ENCODE measurements at regions not wholly inside any gene's neighbourhood (a gene's known extent, or its start where the extent isn't known, plus 50 kb on each side); places are given as distances from the start of the nearest gene placed in this dataset.

GRCh38 chr2:118470297-118470696 lies 377.2 kb downstream of the EN1 start:
- Histone ChIP-seq H3K36me3 (ENCODE audit: control insufficient read depth, insufficient read depth, low read length) (no peaks in the 10 kb centered on the region), H3K9me3 (ENCODE audit: control insufficient read depth, insufficient read depth, low read length) (no peaks in the 10 kb centered on the region), H3K9ac (ENCODE audit: low read depth, low read length) (no peak overlapping the region), H3K27me3 (ENCODE audit: control insufficient read depth, insufficient read depth, low read length) (no peaks in the 10 kb centered on the region), H3K4me3 (ENCODE audit: low read depth, low read length) (no peak overlapping the region), H3K4me1 (ENCODE audit: control insufficient read depth, insufficient read depth, low read length) (peaks cover 14% of the 10 kb centered on the region)

- Histone ChIP-seq H3K4me1 (ENCODE audit: control insufficient read depth, insufficient read depth, low read length) (peaks cover 4% of the 10 kb centered on the region), H3K36me3 (ENCODE audit: control insufficient read depth, insufficient read depth, low read length) (no peaks in the 10 kb centered on the region), H3K4me3 (ENCODE audit: low read depth, low read length) (no peak overlapping the region), H3K9me3 (ENCODE audit: control insufficient read depth, insufficient read depth, low read length) (no peaks in the 10 kb centered on the region), H3K9ac (ENCODE audit: low read depth, low read length) (no peak overlapping the region), H3K27me3 (ENCODE audit: control insufficient read depth, insufficient read depth, low read length) (no peaks in the 10 kb centered on the region)
These were observed 378.3 kb downstream of the EN1 start for GRCh38 chr2:118469103-118469502.

- H3K9ac ChIP-seq (ENCODE audit: low read depth, low read length), result no peak overlapping the region
- no peaks in the 10 kb centered on the region for H3K27me3 ChIP-seq (ENCODE audit: control insufficient read depth, insufficient read depth, low read length)
- no peaks in the 10 kb centered on the region for H3K9me3 ChIP-seq (ENCODE audit: control insufficient read depth, insufficient read depth, low read length)
- H3K4me1 ChIP-seq (ENCODE audit: control insufficient read depth, insufficient read depth, low read length), result no peaks in the 10 kb centered on the region
- H3K4me3 ChIP-seq (ENCODE audit: low read depth, low read length), result no peak overlapping the region
- no peaks in the 10 kb centered on the region for H3K36me3 ChIP-seq (ENCODE audit: control insufficient read depth, insufficient read depth, low read length)
These were observed 376.4 kb downstream of the INSIG2 start for GRCh38 chr2:118464546-118465265.

DNA sequence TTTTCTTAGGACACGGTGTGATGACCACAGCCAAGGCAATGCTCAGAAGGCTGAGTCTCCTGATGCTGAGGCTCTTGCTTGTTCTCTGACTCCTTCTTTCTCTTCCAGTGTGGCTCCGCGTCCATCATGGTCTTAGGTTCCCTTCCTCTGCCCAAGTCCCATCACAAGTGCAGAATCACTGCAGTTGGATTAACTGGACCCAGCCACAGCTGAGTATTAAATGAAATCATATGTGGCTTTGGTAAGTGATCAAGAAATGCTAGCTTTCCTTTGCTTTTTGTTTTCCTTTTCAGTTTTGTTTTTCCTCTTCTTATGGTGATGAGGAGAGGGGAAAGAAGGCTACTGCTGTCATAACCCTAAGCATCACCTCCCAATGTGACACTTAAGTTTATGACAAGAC lies 375.8 kb downstream of the INSIG2 start:
- Histone ChIP-seq H3K36me3 (ENCODE audit: control insufficient read depth, insufficient read depth, low read length) (no peaks in the 10 kb centered on the region), H3K9ac (ENCODE audit: low read depth, low read length) (no peak overlapping the region), H3K27me3 (ENCODE audit: control insufficient read depth, insufficient read depth, low read length) (no peaks in the 10 kb centered on the region), H3K4me1 (ENCODE audit: control insufficient read depth, insufficient read depth, low read length) (no peaks in the 10 kb centered on the region), H3K4me3 (ENCODE audit: low read depth, low read length) (no peak overlapping the region), H3K9me3 (ENCODE audit: control insufficient read depth, insufficient read depth, low read length) (no peaks in the 10 kb centered on the region)

DNA sequence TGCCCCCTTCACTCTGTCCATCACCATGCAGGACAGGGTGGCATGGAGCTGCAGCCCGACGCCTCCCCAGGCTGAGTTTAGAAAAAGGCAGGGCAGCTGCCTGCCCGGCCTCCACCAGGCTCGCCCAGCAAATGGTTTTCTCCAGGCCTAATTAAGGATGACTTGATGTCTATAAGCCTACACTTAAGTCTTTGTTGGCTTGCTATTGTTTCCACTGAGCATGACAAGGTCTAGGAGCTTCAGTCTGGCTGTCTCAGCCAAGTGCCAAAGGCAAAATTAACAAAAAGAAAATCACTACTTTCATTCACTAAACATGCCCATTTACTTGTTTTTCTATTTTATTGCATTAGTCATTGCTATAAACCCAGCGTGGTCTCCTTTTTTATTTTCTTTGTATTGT lies 372.2 kb downstream of the INSIG2 start:
- no peak overlapping the region for H3K4me3 ChIP-seq (ENCODE audit: low read depth, low read length)
- H3K36me3 ChIP-seq (ENCODE audit: control insufficient read depth, insufficient read depth, low read length), result no peaks in the 10 kb centered on the region
- no peaks in the 10 kb centered on the region for H3K27me3 ChIP-seq (ENCODE audit: control insufficient read depth, insufficient read depth, low read length)
- H3K4me1 ChIP-seq (ENCODE audit: control insufficient read depth, insufficient read depth, low read length), result no peaks in the 10 kb centered on the region
- H3K9me3 ChIP-seq (ENCODE audit: control insufficient read depth, insufficient read depth, low read length), result no peaks in the 10 kb centered on the region
- no peak overlapping the region for H3K9ac ChIP-seq (ENCODE audit: low read depth, low read length)

GRCh38 chr2:118459426-118459825 lies 371.2 kb downstream of the INSIG2 start:
- Histone ChIP-seq H3K4me1 (ENCODE audit: control insufficient read depth, insufficient read depth, low read length) (no peaks in the 10 kb centered on the region), H3K36me3 (ENCODE audit: control insufficient read depth, insufficient read depth, low read length) (no peaks in the 10 kb centered on the region), H3K9ac (ENCODE audit: low read depth, low read length) (no peak overlapping the region), H3K27me3 (ENCODE audit: control insufficient read depth, insufficient read depth, low read length) (no peaks in the 10 kb centered on the region), H3K9me3 (ENCODE audit: control insufficient read depth, insufficient read depth, low read length) (no peaks in the 10 kb centered on the region), H3K4me3 (ENCODE audit: low read depth, low read length) (no peak overlapping the region)

DNA sequence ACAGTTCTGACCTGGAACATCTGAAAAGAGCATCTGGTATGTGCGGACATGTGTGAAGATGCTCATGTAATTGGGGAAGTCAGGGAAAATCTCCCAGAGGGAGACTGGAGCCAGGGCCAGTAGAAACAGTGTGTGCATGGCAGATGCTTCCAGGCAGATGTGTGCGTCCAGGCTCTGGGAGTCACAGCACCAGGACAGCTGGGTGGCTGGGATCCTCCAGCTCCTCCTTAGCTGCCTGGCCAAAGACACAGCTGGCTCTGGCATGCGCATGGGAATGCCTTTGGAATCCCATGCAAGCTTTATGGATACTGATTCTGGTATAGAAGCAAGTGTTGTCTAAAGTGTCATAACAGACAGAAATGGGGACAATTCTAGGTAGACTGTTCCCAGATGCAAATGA lies 369.7 kb downstream of the INSIG2 start:
- Histone ChIP-seq H3K4me3 (ENCODE audit: low read depth, low read length) (no peak overlapping the region), H3K27me3 (ENCODE audit: control insufficient read depth, insufficient read depth, low read length) (no peaks in the 10 kb centered on the region), H3K9ac (ENCODE audit: low read depth, low read length) (no peak overlapping the region), H3K4me1 (ENCODE audit: control insufficient read depth, insufficient read depth, low read length) (no peaks in the 10 kb centered on the region), H3K9me3 (ENCODE audit: control insufficient read depth, insufficient read depth, low read length) (no peaks in the 10 kb centered on the region), H3K36me3 (ENCODE audit: control insufficient read depth, insufficient read depth, low read length) (no peaks in the 10 kb centered on the region)

DNA sequence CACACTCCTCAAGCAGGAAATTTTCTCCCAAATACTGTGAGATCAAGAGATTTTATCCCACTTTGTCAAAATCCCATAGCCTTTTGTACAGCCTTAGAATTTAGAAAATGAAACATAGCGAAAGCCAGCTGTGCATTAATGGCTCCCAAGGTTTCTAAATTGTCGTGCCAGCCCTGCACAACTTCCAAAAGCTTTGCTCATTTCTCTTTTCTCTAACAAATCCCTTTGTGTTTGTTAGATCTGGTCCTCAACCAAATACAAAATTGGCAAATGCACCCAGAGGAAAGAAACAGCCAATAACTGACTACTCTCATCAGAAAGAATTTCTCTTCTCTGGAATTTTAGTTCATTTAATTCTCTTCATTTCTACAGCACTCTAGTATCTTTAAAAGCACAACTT lies 361.1 kb downstream of the INSIG2 start:
- Histone ChIP-seq H3K9ac (ENCODE audit: low read depth, low read length) (no peak overlapping the region), H3K27me3 (ENCODE audit: control insufficient read depth, insufficient read depth, low read length) (no peaks in the 10 kb centered on the region), H3K9me3 (ENCODE audit: control insufficient read depth, insufficient read depth, low read length) (no peaks in the 10 kb centered on the region), H3K4me1 (ENCODE audit: control insufficient read depth, insufficient read depth, low read length) (peaks cover 5% of the 10 kb centered on the region), H3K36me3 (ENCODE audit: control insufficient read depth, insufficient read depth, low read length) (no peaks in the 10 kb centered on the region), H3K4me3 (ENCODE audit: low read depth, low read length) (no peak overlapping the region)

DNA sequence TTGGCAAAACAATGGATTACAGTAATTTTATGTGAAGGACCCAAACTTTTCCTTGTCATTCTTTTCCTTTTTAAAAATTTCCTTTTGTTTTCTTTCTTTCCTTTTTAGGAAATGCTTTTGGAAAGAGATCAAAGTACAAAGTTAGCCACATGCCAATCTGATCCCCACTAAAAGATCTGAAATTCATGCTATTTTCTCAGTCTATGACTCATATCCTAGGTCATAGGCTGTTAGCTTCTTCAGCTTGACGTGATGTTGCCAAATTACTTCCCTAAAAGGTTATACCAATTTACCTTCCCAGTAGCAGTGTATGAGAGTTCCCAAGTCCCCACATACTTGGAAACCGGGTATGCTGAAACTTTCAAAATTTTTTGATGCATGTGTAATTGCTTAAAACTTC lies 355.3 kb downstream of the INSIG2 start:
- Histone ChIP-seq H3K9me3 (ENCODE audit: control insufficient read depth, insufficient read depth, low read length) (no peaks in the 10 kb centered on the region), H3K4me3 (ENCODE audit: low read depth, low read length) (no peak overlapping the region), H3K9ac (ENCODE audit: low read depth, low read length) (no peak overlapping the region), H3K27me3 (ENCODE audit: control insufficient read depth, insufficient read depth, low read length) (no peaks in the 10 kb centered on the region), H3K4me1 (ENCODE audit: control insufficient read depth, insufficient read depth, low read length) (peaks cover 12% of the 10 kb centered on the region), H3K36me3 (ENCODE audit: control insufficient read depth, insufficient read depth, low read length) (no peaks in the 10 kb centered on the region)

DNA sequence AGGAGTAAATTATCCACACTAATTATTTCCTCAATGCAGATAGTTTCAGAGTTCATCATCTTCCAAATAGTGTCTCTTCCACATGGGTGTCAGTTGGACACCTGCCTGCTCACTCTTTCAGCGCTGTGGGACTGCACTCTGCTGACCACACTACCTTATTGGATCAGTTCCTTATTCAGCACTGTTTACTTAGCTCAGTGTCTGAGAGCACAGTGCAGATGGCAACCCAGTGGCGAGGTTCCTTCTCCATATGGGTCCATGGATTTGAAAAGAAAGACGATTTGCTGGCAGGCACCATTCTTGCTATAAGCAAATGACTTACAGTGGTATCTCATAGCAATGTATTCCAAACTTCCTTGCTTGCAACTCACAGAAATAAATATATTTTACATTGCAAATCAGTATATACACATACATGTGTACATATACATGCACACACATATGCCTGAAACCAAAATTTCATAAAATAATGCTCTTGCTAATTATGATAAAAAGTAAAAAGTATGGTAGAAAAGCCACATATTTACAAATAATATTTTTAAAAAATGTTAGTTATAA lies 354.8 kb downstream of the INSIG2 start:
- peaks cover 12% of the 10 kb centered on the region for H3K4me1 ChIP-seq (ENCODE audit: control insufficient read depth, insufficient read depth, low read length)
- no peaks in the 10 kb centered on the region for H3K36me3 ChIP-seq (ENCODE audit: control insufficient read depth, insufficient read depth, low read length)
- no peaks in the 10 kb centered on the region for H3K27me3 ChIP-seq (ENCODE audit: control insufficient read depth, insufficient read depth, low read length)
- no peak overlapping the region for H3K9ac ChIP-seq (ENCODE audit: low read depth, low read length)
- H3K4me3 ChIP-seq (ENCODE audit: low read depth, low read length), result no peak overlapping the region
- no peaks in the 10 kb centered on the region for H3K9me3 ChIP-seq (ENCODE audit: control insufficient read depth, insufficient read depth, low read length)

DNA sequence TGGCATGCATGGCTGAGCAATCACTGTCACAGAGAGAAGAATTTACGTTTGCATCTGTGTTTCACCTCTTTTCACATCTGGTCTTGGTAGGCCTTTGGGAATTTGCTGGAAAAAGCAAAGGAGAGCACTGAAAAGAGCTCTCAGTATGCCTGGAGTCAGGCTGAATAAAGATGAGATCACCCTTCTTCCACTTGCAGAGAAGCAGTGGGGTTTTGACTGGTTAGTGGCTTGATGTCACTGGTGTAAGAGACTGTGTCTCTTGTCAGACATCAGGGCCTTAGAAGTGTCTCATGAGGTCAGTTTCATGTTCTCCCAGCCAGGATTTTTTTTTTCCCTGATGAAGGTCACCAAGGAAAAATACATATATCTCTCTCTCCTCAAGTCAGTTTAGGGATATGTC lies 353.8 kb downstream of the INSIG2 start:
- Histone ChIP-seq H3K36me3 (ENCODE audit: control insufficient read depth, insufficient read depth, low read length) (no peaks in the 10 kb centered on the region), H3K9ac (ENCODE audit: low read depth, low read length) (no peak overlapping the region), H3K27me3 (ENCODE audit: control insufficient read depth, insufficient read depth, low read length) (no peaks in the 10 kb centered on the region), H3K4me3 (ENCODE audit: low read depth, low read length) (no peak overlapping the region), H3K9me3 (ENCODE audit: control insufficient read depth, insufficient read depth, low read length) (no peaks in the 10 kb centered on the region), H3K4me1 (ENCODE audit: control insufficient read depth, insufficient read depth, low read length) (peaks cover 12% of the 10 kb centered on the region)

GRCh38 chr2:118440404-118441098 lies 352.3 kb downstream of the INSIG2 start:
- Histone ChIP-seq H3K4me1 (ENCODE audit: control insufficient read depth, insufficient read depth, low read length) (peaks cover 14% of the 10 kb centered on the region), H3K36me3 (ENCODE audit: control insufficient read depth, insufficient read depth, low read length) (no peaks in the 10 kb centered on the region), H3K9me3 (ENCODE audit: control insufficient read depth, insufficient read depth, low read length) (no peaks in the 10 kb centered on the region), H3K4me3 (ENCODE audit: low read depth, low read length) (no peak overlapping the region), H3K27me3 (ENCODE audit: control insufficient read depth, insufficient read depth, low read length) (no peaks in the 10 kb centered on the region), H3K9ac (ENCODE audit: low read depth, low read length) (no peak overlapping the region)
